ENCODE measurements at regions not wholly inside any gene's neighbourhood (a gene's known extent, or its start where the extent isn't known, plus 50 kb on each side); places are given as distances from the start of the nearest gene placed in this dataset.
A peak's percentile ranks its signal among the peaks of the same experiment; 100 is the strongest.
"Not testable (repeated sequence)": the region's sequence is repeated elsewhere in the genome, so short reads cannot be mapped to it uniquely, and the experiment has no call there.

- no peak for DNase-seq (ENCODE audit: low spot score)
Observed at GRCh38 chr2:142716463-142717242, 160.8 kb upstream of the KYNU start.

- DNase-seq (ENCODE audit: low spot score), result no peak
Observed at GRCh38 chr2:142714600-142714999, 162.9 kb upstream of the KYNU start.

- DNase-seq (ENCODE audit: low spot score), result no peak
Observed at GRCh38 chr2:142710336-142710735, 167.1 kb upstream of the KYNU start.

- no peak for DNase-seq (ENCODE audit: low spot score)
Observed at GRCh38 chr2:142707318-142707717, 170.1 kb upstream of the KYNU start.

GRCh38 chr2:142702397-142702796 lies 175.1 kb upstream of the KYNU start:
- DNase-seq (ENCODE audit: low spot score), result not testable (repeated sequence)

- DNase-seq (ENCODE audit: low spot score), result not testable (repeated sequence)
Observed at GRCh38 chr2:142695350-142696257, 181.9 kb upstream of the KYNU start.

GRCh38 chr2:142694282-142694681 lies 183.2 kb upstream of the KYNU start:
- DNase-seq (ENCODE audit: low spot score), result no peak

GRCh38 chr2:142693171-142693950 lies 184.1 kb upstream of the KYNU start:
- DNase-seq (ENCODE audit: low spot score), result no peak

- DNase-seq (ENCODE audit: low spot score), result no peak
Observed at GRCh38 chr2:142688856-142689605, 188.4 kb upstream of the KYNU start.

- DNase-seq (ENCODE audit: low spot score), result no peak
Observed at GRCh38 chr2:142687509-142687908, 190.0 kb upstream of the KYNU start.

- no peak for DNase-seq (ENCODE audit: low spot score)
Observed at GRCh38 chr2:142687075-142687474, 190.4 kb upstream of the KYNU start.

GRCh38 chr2:142684667-142685066 lies 192.8 kb upstream of the KYNU start:
- DNase-seq (ENCODE audit: low spot score), result no peak

GRCh38 chr2:142682528-142682927 lies 194.9 kb upstream of the KYNU start:
- no peak for DNase-seq (ENCODE audit: low spot score)

- DNase-seq (ENCODE audit: low spot score), result no peak
Observed at GRCh38 chr2:142681952-142682351, 195.5 kb upstream of the KYNU start.

GRCh38 chr2:142678164-142678563 lies 199.3 kb upstream of the KYNU start:
- no peak for DNase-seq (ENCODE audit: low spot score)

GRCh38 chr2:142675398-142675797 lies 202.1 kb upstream of the KYNU start:
- no peak for DNase-seq (ENCODE audit: low spot score)

GRCh38 chr2:142673836-142674235 lies 203.6 kb upstream of the KYNU start:
- DNase-seq (ENCODE audit: low spot score), result peak; percentile 36

GRCh38 chr2:142672698-142673097 lies 204.8 kb upstream of the KYNU start:
- DNase-seq (ENCODE audit: low spot score), result no peak

- DNase-seq (ENCODE audit: low spot score), result no peak
Observed at GRCh38 chr2:142670362-142670761, 207.1 kb upstream of the KYNU start.

GRCh38 chr2:142668420-142668819 lies 209.0 kb upstream of the KYNU start:
- no peak for DNase-seq (ENCODE audit: low spot score)

- no peak for DNase-seq (ENCODE audit: low spot score)
Observed at GRCh38 chr2:142665241-142665640, 212.2 kb upstream of the KYNU start.
